H54 (cell line): ENCODE measurements at regions not wholly inside any gene's neighbourhood (a gene's known extent, or its start where the extent isn't known, plus 50 kb on each side); places are given as distances from the start of the nearest gene placed in this dataset.
A peak's percentile ranks its signal among the peaks of the same experiment; 100 is the strongest.

Experiments used
- DNase-seq: peaks from one replicate; pipeline ENCODE4 v3.0.0; 2011; ENCODE audit warnings: low spot score, mixed read lengths; ENCODE audit not compliant: insufficient read length
- FAIRE-seq: peaks from 3 replicates; lab custom pipeline; 2011; peaks lifted over from hg19 to GRCh38; lab: Jason Lieb, UNC
- POLR2A ChIP-seq: IDR thresholded peaks from 2 replicates; pipeline ENCODE4 v1.6.1; 2011; ENCODE audit warnings: low read depth, mild to moderate bottlenecking, low read length

GRCh38 chr1:198879711-198880306 is 241.0 kb downstream of the PTPRC start:
- TF ChIP-seq POLR2A: no peak
- peak; percentile 92 for FAIRE-seq
- no peak for DNase-seq

- DNase-seq (no peak), FAIRE-seq (no peak)
- TF ChIP-seq POLR2A: no peak
Measured at GRCh38 chr1:198880397-198880796, 241.6 kb downstream of the PTPRC start.

GRCh38 chr1:198880818-198881597 is 242.2 kb downstream of the PTPRC start:
- peak; percentile 99 for FAIRE-seq
- no peak for TF ChIP-seq POLR2A
- no peak for DNase-seq

- FAIRE-seq (peak; percentile 36), DNase-seq (no peak)
- TF ChIP-seq POLR2A: no peak
Measured at GRCh38 chr1:198883184-198883583, 244.3 kb downstream of the PTPRC start.

- no peak for DNase-seq
- no peak for TF ChIP-seq POLR2A
- FAIRE-seq: no peak
Measured at GRCh38 chr1:198887866-198888265, 249.0 kb downstream of the PTPRC start.

GRCh38 chr1:198888379-198888943 is 249.6 kb downstream of the PTPRC start:
- no peak for TF ChIP-seq POLR2A
- DNase-seq (no peak), FAIRE-seq (peak; percentile 58)

DNA sequence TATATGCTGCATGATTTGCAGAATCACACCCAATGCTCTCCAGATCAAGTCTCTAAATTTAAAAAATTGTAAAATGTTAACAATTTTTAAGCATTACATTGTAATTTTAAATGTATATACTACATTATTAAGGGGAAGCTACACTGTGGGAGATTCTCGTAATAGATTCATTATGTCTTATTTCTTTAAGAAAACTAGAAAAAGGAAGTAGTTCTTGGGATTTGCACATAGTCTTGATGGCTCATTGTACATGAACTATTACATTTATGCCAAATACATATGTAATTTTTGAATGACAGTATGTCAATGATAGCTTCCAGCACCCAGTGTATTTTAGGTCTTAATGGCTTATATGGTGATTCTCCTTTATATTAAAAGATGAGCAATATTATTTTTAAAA is 250.3 kb downstream of the PTPRC start:
- TF ChIP-seq POLR2A: no peak
- FAIRE-seq: no peak
- no peak for DNase-seq

- no peak for FAIRE-seq
- no peak for TF ChIP-seq POLR2A
- DNase-seq: no peak
Measured at GRCh38 chr1:198889749-198890148, 250.9 kb downstream of the PTPRC start.

DNA sequence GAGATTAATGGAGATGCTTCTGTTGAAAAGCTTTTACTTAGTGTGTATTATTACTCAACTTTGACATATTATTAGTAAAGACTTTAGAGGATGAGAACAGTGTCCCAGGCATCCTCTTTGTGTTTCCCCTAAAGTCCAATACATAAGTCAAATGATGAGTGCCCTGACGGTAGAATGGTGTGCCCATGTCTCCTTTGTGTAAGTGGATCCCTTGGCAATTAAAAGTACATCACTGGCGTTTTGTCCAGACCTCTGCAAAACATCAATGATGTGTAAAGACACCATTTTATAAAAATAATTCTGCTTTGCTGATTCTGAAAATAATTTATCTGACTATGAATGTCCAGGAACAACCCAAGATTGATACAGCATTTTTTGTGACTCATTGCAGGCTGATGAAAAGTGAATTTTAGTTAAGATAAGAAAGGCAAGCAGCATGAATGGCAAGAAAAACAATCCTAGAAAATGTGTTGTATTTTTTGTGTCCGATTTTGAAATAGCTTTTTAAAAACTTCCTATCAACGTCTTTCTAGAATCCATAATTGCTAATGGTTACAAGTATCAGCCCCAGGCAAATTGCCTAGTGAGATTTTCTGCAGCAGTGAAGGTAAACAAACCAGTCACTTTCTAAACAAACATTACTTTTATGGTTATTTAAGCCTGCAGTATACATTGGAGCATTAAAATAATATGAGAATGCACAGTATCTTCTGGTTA is 251.5 kb downstream of the PTPRC start:
- DNase-seq: no peak
- FAIRE-seq: peak; percentile 52
- no peak for TF ChIP-seq POLR2A

GRCh38 chr1:198892065-198892464 is 253.2 kb downstream of the PTPRC start:
- FAIRE-seq (peak; percentile 55), DNase-seq (no peak)
- TF ChIP-seq POLR2A: no peak

GRCh38 chr1:198893141-198893540 is 254.3 kb downstream of the PTPRC start:
- FAIRE-seq (peak; percentile 82), DNase-seq (no peak)
- no peak for TF ChIP-seq POLR2A

DNA sequence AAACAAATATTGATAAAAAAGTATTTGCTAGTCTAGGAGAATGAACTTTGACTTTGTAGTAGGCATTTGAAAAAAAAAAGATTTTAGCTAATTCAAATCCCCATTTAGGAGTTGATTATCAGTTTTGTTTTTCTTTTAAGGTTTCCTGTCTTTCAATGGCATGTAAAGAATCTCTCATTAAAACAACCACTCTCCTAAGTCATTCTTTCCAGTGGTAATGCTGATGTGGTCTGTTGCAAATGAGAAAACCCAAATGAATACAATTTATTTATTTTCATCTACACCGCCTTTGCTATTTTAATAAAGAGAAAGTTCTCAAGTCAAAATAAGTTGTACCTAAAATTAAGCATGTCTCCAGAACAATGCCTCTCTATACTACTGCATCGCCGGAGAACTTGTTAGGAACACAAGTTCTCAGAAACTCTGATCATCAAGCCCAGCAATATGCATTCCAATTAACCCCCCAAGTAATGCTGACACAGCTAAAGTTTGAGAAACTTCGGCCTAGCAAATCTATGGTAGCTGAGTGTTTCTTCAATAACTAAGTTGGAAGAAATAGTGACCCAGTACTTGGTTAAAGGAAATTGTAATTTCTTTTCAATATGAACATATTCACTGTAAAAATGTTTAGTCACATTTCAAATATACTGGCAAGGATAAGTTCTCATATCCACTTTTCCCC is 255.1 kb downstream of the PTPRC start:
- FAIRE-seq (peak; percentile 6), DNase-seq (no peak)

GRCh38 chr1:198901266-198901665 is 262.4 kb downstream of the PTPRC start:
- DNase-seq (no peak), FAIRE-seq (no peak)
- no peak for TF ChIP-seq POLR2A

More for the DNA sequence above, 255.1 kb downstream of the PTPRC start:
- TF ChIP-seq POLR2A: no peak
